ENCODE measurements at regions not wholly inside any gene's neighbourhood (a gene's known extent, or its start where the extent isn't known, plus 50 kb on each side); places are given as distances from the start of the nearest gene placed in this dataset.

- DNase-seq = no peak
Observed at GRCh38 chr18:66727991-66728390, 124.1 kb upstream of the CDH19 start.

GRCh38 chr18:66724664-66725356, 120.9 kb upstream of the CDH19 start:
- DNase-seq = no peak

- DNase-seq = no peak
Observed at GRCh38 chr18:66722671-66723070, 118.8 kb upstream of the CDH19 start.

- DNase-seq = no peak
Observed at GRCh38 chr18:66708646-66709045, 104.8 kb upstream of the CDH19 start.

- no peak for DNase-seq
Observed at GRCh38 chr18:66707473-66707872, 103.6 kb upstream of the CDH19 start.

- DNase-seq = no peak
Observed at GRCh38 chr18:66695281-66695680, 91.4 kb upstream of the CDH19 start.

GRCh38 chr18:66694852-66695251, 91.0 kb upstream of the CDH19 start:
- no peak for DNase-seq

- no peak for DNase-seq
Observed at GRCh38 chr18:66687635-66688034, 83.7 kb upstream of the CDH19 start.

GRCh38 chr18:66682855-66683322, 79.0 kb upstream of the CDH19 start:
- DNase-seq = no peak

GRCh38 chr18:66676699-66677098, 72.8 kb upstream of the CDH19 start:
- no peak for DNase-seq

GRCh38 chr18:66674286-66674685, 70.4 kb upstream of the CDH19 start:
- no peak for DNase-seq

- DNase-seq = no peak
Observed at GRCh38 chr18:66668706-66669105, 64.8 kb upstream of the CDH19 start.

GRCh38 chr18:66662632-66663031, 58.7 kb upstream of the CDH19 start:
- no peak for DNase-seq

- DNase-seq = no peak
Observed at GRCh38 chr18:66655407-66655806, 51.5 kb upstream of the CDH19 start.
